DND-41 (cell line): ENCODE measurements at regions not wholly inside any gene's neighbourhood (a gene's known extent, or its start where the extent isn't known, plus 50 kb on each side); places are given as distances from the start of the nearest gene placed in this dataset.

Experiments used
- ATAC-seq: fragments of 200-7000 bp; cut with Tn5 transposase; 3 replicates; pipeline ENCODE4 v1.9.1; 2021; ENCODE audit warnings: low read depth; ENCODE audit not compliant: insufficient read depth
- DNase-seq: peaks from one replicate; pipeline ENCODE4 v3.0.0-alpha.2; 2020
- H2AFZ ChIP-seq: 2 replicates; pipeline ENCODE4 v1.6.0; 2012; ENCODE audit warnings: low read depth, low read length
- H3K27ac ChIP-seq: 2 replicates; pipeline ENCODE4 v1.5.1; 2012; ENCODE audit warnings: low read length, inconsistent platforms
- H3K27me3 ChIP-seq: fragments of 200-600 bp; sonication (generic); 2 replicates; pipeline ENCODE4 v1.6.0; 2012; ENCODE audit warnings: low read length, mild to moderate bottlenecking, inconsistent platforms; ENCODE audit not compliant: insufficient read depth, poor library complexity
- H3K36me3 ChIP-seq: 2 replicates; pipeline ENCODE4 v1.5.1; 2012; ENCODE audit warnings: low read length, inconsistent platforms; ENCODE audit not compliant: insufficient read depth
- H3K4me1 ChIP-seq: 2 replicates; pipeline ENCODE4 v1.5.1; 2012; ENCODE audit warnings: mild to moderate bottlenecking, low read length; ENCODE audit not compliant: insufficient read depth
- H3K4me2 ChIP-seq: 2 replicates; pipeline ENCODE4 v1.6.0; 2012; ENCODE audit warnings: mild to moderate bottlenecking, moderate library complexity, low read length, inconsistent platforms; ENCODE audit not compliant: insufficient read depth
- H3K4me3 ChIP-seq, 2 experiments: fragments of 200-600 bp in 1 of 2; shearing (Covaris generic) in 1 of 2; 2 replicates each; pipeline ENCODE4 v1.5.1; 2012 to 2016; ENCODE audit warnings: inconsistent platforms in 2 of 2, low read length in 2 of 2, mild to moderate bottlenecking in 2 of 2, low read depth in 1 of 2, moderate library complexity in 1 of 2
- H3K79me2 ChIP-seq: 2 replicates; pipeline ENCODE4 v1.6.0; 2012; ENCODE audit warnings: low read length, inconsistent platforms; ENCODE audit not compliant: insufficient read depth
- H3K9ac ChIP-seq: 2 replicates; pipeline ENCODE4 v1.6.0; 2012; ENCODE audit warnings: low read depth, mild to moderate bottlenecking, inconsistent platforms, low read length, moderate library complexity
- H3K9me3 ChIP-seq: 2 replicates; pipeline ENCODE4 v1.5.1; 2012; ENCODE audit warnings: low read length, moderate library complexity, mild to moderate bottlenecking, inconsistent platforms; ENCODE audit not compliant: insufficient read depth, severe bottlenecking
- H4K20me1 ChIP-seq: 2 replicates; pipeline ENCODE4 v1.6.0; 2012; ENCODE audit warnings: low read length; ENCODE audit not compliant: insufficient read depth
- CTCF ChIP-seq: IDR thresholded peaks from 2 replicates; pipeline ENCODE4 v1.5.1; 2012; ENCODE audit warnings: borderline replicate concordance, low read length, moderate library complexity, mild to moderate bottlenecking; ENCODE audit not compliant: poor library complexity, severe bottlenecking; ENCODE audit errors: extremely low read depth
- EZH2 ChIP-seq: IDR thresholded peaks from 3 replicates; pipeline ENCODE4 v1.6.1; 2012; ENCODE audit warnings: borderline replicate concordance, low read depth, mild to moderate bottlenecking, moderate library complexity, low read length, inconsistent platforms; ENCODE audit not compliant: severe bottlenecking

GRCh38 chr15:77689821-77690220, 57.1 kb upstream of the LINGO1 start:
- TF ChIP-seq CTCF, result no peak
- TF ChIP-seq EZH2, result no peak
- no peaks in the 10 kb centered on the region for H3K9me3 ChIP-seq
- H3K79me2 ChIP-seq, result no peaks in the 10 kb centered on the region
- H4K20me1 ChIP-seq, result peaks cover 4% of the 10 kb centered on the region; the same call in 1 of the 2 replicates
- no peak overlapping the region for H3K27ac ChIP-seq
- no peaks in the 10 kb centered on the region for H3K4me1 ChIP-seq
- no peak overlapping the region for H3K9ac ChIP-seq
- peaks cover 14% of the 10 kb centered on the region for H3K27me3 ChIP-seq
- no peak for ATAC-seq
- no peak overlapping the region for H3K4me2 ChIP-seq
- no peaks in the 10 kb centered on the region for H3K36me3 ChIP-seq
- no peak overlapping the region for H3K4me3 ChIP-seq
- no peak overlapping the region for H2AFZ ChIP-seq
- no peak for DNase-seq

GRCh38 chr15:77688693-77689092, 56.0 kb upstream of the LINGO1 start:
- TF ChIP-seq EZH2, result no peak
- no peak for TF ChIP-seq CTCF
- no peaks in the 10 kb centered on the region for H3K4me1 ChIP-seq
- no peak overlapping the region for H3K9ac ChIP-seq
- no peak overlapping the region for H2AFZ ChIP-seq
- no peaks in the 10 kb centered on the region for H3K9me3 ChIP-seq
- DNase-seq (no peak), ATAC-seq (no peak)
- H3K79me2 ChIP-seq, result no peaks in the 10 kb centered on the region
- no peak overlapping the region for H3K4me2 ChIP-seq
- H4K20me1 ChIP-seq, result peaks cover 2% of the 10 kb centered on the region; the same call in 1 of the 2 replicates
- no peaks in the 10 kb centered on the region for H3K36me3 ChIP-seq
- H3K4me3 ChIP-seq, result no peak overlapping the region
- no peak overlapping the region for H3K27ac ChIP-seq
- H3K27me3 ChIP-seq, result peaks cover 14% of the 10 kb centered on the region

DNA sequence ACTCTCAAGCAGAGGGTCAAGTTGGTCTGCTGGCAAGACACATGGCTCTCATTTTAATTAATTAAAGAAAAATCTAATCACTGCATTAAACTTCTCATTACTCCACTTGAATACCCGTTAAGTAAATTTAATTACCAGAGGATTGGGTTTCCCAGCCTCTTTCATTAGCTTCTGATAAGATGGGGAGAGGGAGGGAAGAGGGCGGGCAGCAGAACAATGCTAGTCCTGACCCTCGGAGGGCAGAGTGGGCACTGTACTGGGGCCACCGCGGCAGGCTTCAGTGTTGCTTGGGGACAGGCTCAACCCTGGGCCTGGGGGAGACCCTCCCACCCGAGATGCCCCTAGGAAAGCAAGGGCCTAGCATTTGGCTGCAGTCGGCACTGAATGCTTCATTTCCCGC, 55.6 kb upstream of the LINGO1 start:
- no peak for TF ChIP-seq CTCF
- TF ChIP-seq EZH2, result no peak
- Histone ChIP-seq H3K4me2 (no peak overlapping the region), H2AFZ (no peak overlapping the region), H3K4me1 (no peaks in the 10 kb centered on the region), H3K9ac (no peak overlapping the region), H3K27ac (no peak overlapping the region), H3K36me3 (no peaks in the 10 kb centered on the region), H4K20me1 (no peaks in the 10 kb centered on the region), H3K27me3 (peaks cover 11% of the 10 kb centered on the region), H3K79me2 (no peaks in the 10 kb centered on the region), H3K4me3 (no peak overlapping the region), H3K9me3 (no peaks in the 10 kb centered on the region)
- no peak for ATAC-seq
- DNase-seq, result no peak
